LNCaP clone FGC (cell line): ENCODE measurements at regions not wholly inside any gene's neighbourhood (a gene's known extent, or its start where the extent isn't known, plus 50 kb on each side); places are given as distances from the start of the nearest gene placed in this dataset.

Source experiments
- DNase-seq: peaks from one replicate; pipeline ENCODE4 v3.0.0-alpha.2; 2011; ENCODE audit warnings: low read depth
- H3K4me3 ChIP-seq: 2 replicates; pipeline ENCODE4 v1.5.1; 2011; ENCODE audit warnings: mild to moderate bottlenecking, low read depth, low read length, control low read depth
- TF ChIP-seq, protein P1 (sequence below): IDR thresholded peaks from 2 replicates; pipeline ENCODE4 v1.5.1; 2012; ENCODE audit warnings: mild to moderate bottlenecking; ENCODE audit not compliant: control insufficient read depth, insufficient read depth; ENCODE audit errors: extremely low read depth

DNA sequence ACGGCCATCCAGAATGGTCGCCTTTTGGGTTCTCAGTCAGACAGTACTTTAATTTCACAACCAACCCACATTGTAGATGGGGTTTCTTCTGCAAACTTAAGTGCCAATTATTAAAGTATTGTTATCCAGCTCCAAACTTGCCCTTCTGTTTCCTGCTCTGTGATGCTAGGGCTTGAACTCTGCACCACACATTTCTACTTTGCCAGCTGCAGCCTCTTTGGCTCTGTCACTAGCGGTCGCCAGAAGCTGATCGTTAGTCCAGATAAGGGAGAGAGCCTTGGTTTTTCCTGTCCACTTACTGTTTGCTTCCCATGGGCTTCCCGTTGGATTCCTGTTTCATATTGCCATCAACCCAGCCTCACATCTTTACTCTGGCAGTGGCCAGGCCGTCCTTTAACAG, 196.6 kb downstream of the ASB9 start:
- no peak overlapping the region for H3K4me3 ChIP-seq
- no peak for DNase-seq
- TF ChIP-seq, protein P1, sequence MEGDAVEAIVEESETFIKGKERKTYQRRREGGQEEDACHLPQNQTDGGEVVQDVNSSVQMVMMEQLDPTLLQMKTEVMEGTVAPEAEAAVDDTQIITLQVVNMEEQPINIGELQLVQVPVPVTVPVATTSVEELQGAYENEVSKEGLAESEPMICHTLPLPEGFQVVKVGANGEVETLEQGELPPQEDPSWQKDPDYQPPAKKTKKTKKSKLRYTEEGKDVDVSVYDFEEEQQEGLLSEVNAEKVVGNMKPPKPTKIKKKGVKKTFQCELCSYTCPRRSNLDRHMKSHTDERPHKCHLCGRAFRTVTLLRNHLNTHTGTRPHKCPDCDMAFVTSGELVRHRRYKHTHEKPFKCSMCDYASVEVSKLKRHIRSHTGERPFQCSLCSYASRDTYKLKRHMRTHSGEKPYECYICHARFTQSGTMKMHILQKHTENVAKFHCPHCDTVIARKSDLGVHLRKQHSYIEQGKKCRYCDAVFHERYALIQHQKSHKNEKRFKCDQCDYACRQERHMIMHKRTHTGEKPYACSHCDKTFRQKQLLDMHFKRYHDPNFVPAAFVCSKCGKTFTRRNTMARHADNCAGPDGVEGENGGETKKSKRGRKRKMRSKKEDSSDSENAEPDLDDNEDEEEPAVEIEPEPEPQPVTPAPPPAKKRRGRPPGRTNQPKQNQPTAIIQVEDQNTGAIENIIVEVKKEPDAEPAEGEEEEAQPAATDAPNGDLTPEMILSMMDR, result no peak

- TF ChIP-seq, protein P1, result no peak
- no peak for DNase-seq
- no peak overlapping the region for H3K4me3 ChIP-seq
Observed at GRCh38 chrX:15072880-15073279, 197.0 kb downstream of the ASB9 start.

GRCh38 chrX:15072259-15072658, 197.6 kb downstream of the ASB9 start:
- no peak overlapping the region for H3K4me3 ChIP-seq
- no peak for DNase-seq
- TF ChIP-seq, protein P1, result no peak

DNA sequence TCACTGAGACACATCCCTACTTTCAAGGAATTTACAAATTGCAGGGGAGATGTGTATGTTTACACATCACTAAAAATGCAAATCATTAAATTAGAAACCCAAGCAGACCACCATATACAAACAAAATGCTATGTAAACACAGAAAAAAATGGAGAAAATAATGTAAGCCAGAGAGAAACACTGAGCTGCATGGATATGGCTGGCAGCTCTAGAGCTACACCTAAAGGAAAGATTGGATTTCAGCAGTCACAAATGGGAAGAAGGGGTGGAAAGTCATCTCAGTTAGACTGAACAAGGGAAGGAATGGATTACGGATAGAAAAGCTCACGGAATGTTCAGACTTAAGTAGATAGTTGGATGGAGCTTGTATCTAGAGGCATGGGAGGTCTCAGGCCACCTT, 186.3 kb downstream of the MOSPD2 start:
- H3K4me3 ChIP-seq, result no peak overlapping the region
- TF ChIP-seq, protein P1, result peak; percentile 22; the same call in 1 of the 2 replicates
- no peak for DNase-seq

DNA sequence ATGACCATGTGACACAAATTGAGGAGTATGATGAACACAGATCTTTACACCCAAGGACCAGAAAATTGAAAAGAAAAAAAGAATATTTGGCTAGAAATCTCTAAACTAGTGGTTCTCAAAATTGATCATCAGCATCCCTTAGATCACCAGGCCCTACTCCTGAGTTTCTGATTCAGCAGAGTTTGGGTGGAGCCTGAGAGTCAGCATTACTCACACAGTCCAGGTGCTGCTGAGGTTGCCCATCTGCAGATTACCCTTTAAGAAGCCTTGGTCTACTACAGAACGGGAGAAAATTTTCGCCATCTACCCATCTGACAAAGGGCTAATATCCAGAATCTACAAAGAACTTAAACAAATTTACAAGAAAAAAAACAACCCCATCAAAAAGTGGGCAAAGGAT, 182.8 kb downstream of the MOSPD2 start:
- DNase-seq, result no peak
- TF ChIP-seq, protein P1, result no peak
- no peak overlapping the region for H3K4me3 ChIP-seq

DNA sequence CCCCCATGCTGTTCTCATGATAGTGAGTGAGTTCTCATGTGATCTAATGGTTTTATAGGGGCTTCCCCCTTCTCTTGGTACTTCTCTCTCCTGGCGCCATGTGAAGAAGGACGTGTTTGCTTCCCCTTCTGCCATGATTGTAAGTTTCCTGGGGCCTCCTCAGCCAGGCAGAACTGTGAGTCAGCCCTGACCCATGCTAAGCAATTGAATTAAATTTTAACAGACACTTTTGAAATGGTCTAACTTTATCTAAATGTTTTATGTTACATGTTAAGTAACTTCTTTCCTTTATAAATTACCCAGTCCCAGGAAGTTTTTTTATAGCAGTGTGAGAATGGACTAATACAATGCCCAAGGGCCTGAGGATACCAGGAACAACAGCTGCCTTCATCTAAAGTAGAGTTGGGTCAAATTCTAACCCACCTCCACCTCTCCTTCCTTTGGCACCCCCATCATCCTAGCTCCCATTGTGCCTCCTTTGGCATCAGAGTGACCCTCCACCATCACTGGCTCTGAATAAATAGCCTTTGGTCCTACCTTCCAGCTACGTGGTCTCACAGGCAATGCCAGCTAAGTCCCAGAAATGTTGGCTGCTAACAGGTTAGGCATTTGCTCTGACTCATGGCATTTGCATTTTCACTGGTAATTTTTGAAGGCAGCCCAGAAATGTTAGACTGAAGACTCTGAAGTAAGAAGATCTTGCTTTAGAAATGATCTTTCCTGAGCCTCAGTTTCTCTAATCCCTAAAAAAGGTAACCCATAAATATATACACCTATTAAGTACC, 182.1 kb downstream of the MOSPD2 start:
- no peak for DNase-seq
- TF ChIP-seq, protein P1, result no peak
- no peak overlapping the region for H3K4me3 ChIP-seq

- no peak for DNase-seq
- TF ChIP-seq, protein P1, result no peak
Observed at GRCh38 chrX:15050395-15050794, 177.2 kb downstream of the MOSPD2 start.

More at GRCh38 chrX:15050395-15050794, 177.2 kb downstream of the MOSPD2 start:
- no peak overlapping the region for H3K4me3 ChIP-seq
